GM19372 (cell line): ENCODE measurements at regions not wholly inside any gene's neighbourhood (a gene's known extent, or its start where the extent isn't known, plus 50 kb on each side); places are given as distances from the start of the nearest gene placed in this dataset.
A peak's percentile ranks its signal among the peaks of the same experiment; 100 is the strongest.
"Not testable (repeated sequence)": the region's sequence is repeated elsewhere in the genome, so short reads cannot be mapped to it uniquely, and the experiment has no call there.

Experiments used
- ATAC-seq: cut with Tn5 transposase; IDR thresholded peaks from one replicate; pipeline ENCODE4 v1.9.1; 2021; ENCODE audit warnings: mild to moderate bottlenecking, low read depth, moderate library complexity; ENCODE audit not compliant: unreplicated experiment

DNA sequence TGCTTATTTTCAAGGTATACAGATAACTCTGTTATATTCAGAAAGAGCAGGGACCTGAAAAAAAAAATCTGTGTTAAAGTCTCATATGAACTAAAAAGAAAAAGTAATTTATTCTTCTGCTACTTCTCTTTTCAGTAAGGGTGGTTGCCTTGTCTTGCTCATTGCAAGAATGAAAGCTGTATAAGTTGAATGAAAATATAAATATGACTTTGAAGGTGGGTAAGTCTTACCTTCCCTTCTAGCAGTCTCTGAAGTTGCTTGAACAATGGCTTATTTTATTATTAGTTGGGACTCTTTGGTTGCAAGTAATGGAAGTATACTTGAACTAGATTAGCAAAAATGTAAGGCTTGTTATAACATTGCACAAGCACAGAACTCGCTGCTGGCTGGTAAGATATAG, 1554.9 kb downstream of the SI start:
- ATAC-seq = no peak

DNA sequence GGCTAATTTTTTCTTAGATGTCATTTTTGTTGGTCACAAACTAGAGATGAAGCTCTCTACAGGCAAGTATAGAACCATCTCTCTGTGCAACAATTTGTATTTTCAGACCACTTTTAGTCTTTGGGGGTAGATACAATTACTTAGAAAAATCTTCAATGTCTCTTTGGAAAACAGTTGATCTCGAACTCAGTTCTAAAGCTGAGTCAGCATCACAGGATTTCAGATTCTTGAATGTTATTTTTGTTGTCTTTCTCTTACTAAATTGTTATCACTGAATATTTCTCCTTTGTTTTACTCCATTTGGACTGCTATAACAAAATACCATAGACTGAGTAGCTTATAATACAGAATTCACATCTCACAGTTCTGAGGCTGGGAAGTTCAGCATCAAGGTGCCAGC, 1557.0 kb downstream of the SI start:
- no peak for ATAC-seq

DNA sequence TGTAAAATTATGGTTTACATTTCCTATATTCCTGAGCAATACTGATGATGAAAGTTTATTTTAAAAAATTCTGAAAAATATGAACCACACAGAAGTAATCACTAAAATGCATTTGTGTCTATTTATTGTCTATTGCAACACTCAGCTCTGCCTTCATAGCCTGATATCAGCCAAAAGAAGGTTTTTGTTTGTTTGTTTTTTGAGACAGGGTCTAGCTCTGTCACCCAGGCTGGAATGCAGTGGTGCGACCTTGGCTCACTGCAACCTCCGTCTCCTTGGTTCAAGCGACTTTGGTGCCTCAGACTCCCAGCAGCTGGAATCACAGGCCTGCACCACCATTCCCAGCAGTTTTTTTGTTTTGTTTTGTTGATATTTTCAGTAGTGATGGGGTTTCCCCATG, 1560.2 kb downstream of the SI start:
- no peak for ATAC-seq

DNA sequence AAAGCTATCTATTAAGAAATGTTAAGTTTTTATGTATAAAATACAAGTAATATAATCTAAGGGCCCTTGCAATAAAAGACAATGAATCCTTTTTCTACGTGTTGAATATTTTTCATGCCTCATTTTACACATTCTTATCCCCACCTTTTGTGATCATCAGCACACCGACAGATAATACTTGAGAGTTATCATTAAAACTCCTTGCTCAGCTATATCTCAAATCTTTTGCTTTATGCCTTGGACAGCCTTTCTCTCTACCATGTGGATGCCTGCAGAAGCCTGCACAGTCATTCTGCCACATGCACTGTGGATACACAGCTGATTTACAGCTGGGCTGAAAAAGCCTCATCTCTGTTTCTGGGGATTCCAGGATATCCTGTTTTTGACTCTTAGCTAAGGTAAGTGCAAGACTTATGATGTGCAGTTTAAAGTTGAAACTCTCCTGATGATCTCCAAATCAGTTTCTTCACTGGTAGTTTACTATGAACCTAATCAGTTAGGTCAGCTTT, 1565.1 kb downstream of the SI start:
- no peak for ATAC-seq

DNA sequence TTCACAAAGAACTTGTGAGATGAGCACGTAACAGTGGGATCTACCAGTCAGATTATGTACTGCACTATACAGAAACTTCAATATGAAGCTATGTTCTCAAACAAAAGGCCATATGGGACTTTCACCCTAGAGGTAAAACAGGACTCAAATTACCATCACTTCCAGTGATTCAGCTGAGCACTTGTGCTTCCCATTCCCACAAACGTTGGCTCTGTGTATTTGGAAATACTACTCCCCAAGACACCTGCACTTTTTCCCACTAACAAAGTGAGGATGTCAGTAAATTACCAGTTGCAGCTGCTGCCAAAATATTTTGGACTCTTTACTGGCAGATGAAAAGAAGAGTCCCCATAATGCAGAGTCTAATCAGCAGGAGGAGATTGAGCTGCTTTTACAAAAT, 1570.1 kb downstream of the SI start:
- ATAC-seq = no peak

DNA sequence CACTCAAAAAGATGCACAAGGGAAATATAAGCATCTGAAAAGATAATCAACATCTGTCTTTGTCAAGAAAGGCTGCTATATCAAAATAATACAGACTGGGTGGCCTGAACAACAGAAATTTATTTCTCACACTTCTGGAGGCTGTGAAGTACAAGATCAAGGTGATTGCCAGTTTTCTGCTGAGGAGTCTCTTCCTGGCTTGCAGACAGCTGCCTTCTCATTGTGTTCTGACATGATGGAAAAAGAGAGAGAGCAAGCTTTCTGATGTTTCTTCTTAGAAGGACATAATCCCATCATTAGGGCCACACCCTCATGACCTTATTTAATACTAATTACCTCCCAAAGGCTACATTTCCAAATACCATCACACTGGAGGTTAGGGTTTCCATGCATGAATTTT, 1573.3 kb downstream of the SI start:
- ATAC-seq = no peak

DNA sequence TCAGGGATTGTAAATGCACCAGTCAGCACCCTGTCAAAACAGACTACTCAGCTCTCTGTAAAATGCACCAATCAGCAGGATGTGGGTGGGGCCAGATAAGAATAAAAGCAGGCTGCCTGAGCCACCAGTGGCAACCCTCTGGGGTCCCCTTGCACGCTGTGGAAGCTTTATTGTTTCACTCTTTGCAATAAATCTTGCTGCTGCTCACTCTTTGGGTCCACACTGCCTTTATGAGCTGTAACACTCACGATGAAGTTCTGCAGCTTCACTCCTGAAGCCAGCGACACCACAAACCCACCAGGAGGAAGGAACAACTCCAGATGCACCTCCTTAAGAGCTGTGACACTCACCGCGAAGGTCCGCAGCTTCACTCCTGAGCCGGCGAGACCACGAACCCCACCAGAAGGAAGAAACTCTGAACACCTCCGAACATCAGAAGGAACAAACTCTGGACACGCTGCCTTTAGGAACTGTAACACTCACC, 1578.5 kb downstream of the SI start:
- not testable (repeated sequence) for ATAC-seq

DNA sequence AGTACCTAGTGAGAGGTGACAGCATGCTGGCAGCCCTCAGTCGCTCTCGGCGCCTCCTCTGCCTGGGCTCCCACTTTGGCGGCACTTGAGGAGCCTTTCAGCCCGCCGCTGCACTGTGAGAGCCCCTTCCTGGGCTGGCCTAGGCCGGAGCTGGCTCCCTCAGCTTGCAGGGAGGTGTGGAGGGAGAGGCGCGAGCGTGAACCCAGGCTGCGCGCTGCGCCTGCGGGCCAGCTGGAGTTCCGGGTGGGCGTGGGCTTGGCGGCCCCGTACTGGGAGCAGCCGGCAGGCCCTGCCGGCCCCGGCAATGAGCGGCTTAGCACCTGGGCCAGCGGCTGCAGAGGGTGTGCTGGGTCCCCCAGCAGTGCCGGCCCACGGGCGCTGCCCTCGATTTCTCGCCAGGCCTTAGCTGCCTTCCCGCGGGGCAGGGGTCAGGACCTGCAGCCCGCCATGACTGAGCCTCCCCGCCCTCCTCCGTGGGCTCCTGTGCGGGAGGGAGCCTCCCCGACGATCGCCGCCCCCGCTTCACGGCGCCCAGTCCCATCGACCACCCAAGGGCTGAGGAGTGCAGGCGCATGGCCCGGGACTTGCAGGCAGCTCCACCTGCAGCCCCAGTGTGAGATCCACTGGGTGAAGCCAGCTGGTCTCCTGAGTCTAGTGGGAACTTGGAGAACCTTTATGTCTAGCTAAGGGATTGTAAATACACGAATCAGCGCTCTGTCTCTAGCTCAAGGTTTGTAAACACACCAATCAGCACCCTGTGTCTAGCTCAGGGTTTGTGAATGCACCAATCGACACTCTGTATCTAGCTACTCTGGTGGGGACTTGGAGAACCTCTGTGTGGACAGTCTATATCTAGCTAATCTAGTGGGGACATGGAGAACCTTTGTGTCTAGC, 1579.2 kb downstream of the SI start:
- not testable (repeated sequence) for ATAC-seq

DNA sequence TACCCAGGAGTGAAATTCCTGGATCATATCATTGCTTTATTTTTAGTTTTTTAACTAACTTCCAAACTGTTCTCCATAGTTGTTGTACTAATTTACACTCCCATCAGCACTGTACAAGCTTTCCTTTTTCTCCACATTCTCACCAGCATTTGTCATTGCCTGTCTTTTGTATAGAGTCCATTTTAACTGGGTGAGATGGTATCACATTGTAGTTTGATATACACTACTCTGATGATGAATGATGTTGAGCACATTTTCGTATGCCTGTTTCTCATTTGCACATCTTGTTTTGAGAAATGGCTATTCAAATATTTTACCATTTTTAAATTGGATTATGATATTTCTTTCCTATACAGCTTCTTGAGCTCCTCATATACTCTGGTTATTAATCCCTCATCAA, 1586.6 kb downstream of the SI start:
- ATAC-seq = no peak

DNA sequence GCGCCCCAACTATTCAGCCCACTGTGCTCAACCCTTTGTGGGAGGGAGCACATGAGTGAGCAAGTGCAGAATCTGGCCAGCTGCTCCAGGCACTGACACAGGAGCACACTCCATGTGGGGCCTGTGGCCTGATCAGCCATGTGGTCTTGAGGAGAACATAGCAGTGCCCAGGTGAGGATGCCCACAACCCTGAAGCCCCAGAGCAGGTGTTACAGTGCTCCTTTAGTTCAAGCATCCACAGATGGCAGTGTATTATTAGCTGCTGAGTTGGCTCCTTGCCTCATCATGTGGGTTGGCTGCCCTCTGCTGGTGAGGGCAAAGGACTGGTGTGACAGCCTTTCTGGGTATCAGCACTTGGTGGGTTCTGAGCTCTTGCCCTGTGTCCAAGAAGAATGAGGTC, 1588.2 kb downstream of the SI start:
- ATAC-seq = peak; percentile 57

DNA sequence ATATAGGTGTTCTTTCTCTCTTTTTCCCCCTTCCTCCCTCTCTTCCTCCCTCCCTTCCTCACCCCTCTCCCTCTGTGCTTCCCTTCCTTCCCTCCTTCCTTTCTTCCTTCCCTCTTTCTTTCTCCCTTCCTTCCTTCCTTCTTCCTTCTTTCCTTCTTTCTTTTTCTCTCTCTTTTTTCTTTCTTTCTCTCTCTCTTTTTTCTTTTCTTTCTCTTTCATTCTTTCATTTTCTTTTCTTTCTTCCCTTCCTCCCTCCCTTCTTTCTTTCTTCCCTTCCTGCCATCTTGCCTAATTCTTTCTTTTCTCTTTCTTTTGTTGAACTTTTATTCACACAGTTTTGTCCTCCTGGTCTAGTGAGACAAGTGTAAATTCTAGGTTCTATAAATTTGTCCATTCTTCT, 1595.6 kb downstream of the SI start:
- no peak for ATAC-seq

DNA sequence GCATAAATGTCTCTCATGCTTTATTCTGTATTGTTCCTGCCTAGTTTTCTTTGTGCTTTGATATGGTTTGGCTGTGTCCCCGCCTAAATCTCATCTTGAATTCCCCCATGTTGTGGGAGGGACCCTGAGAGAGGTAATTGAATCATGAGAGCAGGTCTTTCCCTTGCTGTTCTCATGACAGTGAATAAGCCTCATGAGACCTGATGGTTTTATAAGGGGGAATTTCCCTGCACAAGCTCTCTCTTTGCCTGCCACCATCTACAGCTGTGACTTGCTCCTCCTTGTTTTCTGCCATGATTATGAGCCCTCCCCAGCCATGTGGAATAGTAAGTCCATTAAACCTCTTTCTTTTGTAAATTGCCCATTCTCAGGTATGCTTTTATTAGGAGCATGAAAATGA, 1596.6 kb downstream of the SI start:
- ATAC-seq = no peak

DNA sequence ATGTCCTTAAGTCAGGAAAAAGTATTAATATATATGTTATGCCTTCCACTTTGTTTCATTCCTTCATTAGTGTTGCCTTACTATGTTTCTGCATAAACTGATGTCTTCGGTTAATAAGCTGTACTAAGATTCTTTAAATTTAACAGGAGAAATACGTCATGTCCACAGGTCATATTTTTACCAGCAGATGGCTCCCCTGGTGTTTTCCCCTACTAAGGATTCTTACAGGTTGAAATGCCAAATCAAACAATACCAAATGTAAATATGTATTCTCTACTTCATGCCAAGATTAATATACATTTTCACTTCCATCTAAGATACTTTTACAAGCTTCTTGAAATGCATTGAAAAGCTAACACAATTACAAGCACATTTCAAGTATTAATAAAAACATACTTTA, 1602.1 kb downstream of the SI start:
- ATAC-seq = no peak

DNA sequence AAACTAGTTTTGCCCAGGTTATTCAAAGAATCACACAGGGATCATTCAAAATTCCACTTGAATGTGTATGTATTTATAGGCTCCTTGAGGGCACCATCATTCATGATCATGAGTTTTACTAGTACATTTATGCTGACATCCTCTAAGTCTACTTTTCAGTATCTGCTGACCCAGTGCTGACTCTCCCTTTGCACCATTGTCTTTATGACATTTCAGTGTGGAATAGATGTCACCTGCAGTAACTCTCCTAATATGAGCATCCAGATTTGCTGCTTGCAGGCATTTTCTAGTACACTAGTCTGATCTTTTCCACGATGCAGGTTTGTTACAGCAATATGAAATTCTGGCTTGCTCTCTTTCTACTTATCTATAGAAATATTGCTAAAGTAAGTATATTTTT, 1603.5 kb downstream of the SI start:
- ATAC-seq = no peak

DNA sequence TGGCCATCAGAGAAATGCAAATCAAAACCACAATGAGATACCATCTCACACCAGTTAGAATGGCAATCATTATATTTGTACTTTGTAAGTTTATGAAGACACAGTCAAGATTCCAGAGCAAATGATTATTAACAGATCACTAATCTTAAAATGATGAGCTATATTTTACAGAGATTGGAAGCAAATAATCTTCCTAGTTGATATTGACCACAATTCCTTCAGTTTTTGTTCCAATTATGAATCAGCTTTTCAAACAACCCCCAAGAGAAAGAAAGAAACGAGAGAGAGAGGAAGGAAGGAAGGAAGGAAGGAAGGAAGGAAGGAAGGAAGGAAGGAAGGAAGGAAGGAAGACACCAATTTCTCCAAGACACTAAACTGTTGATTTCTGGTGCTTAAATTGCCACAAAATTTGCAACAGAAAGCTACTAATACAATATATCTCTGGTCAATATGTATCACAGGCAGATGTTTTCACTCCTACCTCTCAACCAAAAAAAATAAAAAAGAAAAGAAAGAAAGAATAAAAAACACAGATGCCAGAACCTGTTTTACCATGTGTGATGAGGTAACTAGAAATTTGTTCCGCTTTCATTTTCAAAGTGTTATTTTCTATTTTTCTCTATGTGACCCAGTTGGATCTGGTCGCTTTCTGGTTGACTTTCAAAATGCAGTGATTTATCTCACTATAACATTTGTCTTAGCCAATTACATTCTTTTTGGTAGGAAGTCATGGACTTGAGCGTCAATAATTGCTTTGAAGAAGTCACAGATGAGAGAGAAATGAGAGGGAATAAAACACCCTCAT, 1609.6 kb downstream of the SI start:
- no peak for ATAC-seq

DNA sequence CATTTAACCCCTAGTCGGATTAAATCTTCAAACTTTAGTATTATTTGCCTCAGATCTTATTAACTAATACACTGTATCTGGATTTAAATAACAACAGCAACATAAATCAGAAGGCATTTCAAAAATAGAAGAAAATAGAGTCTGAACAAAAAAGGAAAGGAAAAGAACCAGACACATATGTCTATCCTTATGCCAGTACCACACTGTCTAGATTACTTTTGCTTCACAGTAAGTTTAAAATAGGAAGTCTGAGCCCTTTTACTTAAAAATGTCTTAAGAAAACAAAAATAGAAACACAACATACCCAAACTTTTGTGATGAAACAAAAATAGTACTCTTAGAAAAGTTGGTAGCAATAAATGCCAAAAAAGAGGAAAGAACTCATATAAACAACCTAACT, 1615.8 kb downstream of the SI start:
- no peak for ATAC-seq

DNA sequence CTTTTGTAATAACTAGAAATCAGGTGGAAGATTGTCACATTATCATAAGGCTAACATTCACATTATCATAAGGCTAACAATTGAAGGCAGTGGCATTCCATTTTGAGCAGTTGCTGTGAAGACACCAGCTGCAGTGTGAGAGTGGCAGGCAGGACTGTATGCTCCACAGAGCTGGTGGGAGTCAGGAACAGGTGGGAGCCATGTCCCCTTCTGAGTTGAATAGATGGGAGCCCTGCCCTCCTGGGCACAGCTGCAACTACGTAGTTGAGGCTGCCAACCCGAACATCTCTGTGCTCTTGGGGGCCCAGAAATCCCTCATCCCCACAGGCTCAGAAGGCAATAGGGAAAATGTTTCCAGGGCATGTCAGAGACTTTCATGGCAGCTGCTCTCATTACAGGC, 1627.6 kb downstream of the SI start:
- no peak for ATAC-seq

DNA sequence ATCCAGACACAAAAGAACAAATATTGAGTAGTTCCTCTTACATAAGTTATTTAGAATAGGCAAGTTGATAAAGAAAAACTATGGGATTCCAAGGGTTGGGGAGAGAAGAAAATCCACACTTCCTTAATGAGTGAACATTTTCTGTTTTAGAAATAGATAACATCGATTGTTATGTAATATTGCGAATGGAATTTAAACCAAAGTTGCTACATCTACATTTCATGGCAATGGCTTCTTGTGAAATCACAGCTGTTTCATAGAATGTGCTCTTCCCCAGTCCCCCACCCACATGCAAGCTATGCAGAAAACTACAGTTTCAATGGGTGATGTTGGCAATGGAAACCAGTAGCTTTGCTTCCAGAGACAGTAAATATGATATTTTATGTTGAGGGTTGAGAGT, 1639.5 kb downstream of the SI start:
- ATAC-seq = no peak

DNA sequence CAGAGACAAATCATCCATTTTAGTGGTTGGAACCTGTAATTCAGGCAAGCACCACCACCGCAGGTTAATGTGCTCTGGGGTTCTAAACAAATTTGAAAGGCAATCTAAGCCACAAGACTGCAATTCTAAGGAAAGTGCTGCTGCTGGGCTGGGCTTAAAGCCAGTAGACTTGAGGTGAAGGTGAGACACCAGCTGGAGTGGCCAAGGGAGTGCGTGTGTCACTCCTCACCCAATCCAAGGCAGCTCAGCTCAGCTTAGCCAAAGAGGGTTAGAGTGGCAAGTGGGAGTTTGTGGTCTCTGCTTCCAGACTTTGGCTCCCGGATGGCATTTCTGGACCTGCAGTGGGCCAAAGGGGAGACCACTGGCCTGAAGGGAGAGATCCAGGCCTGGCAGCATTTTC, 1655.6 kb downstream of the SI start:
- ATAC-seq = no peak

DNA sequence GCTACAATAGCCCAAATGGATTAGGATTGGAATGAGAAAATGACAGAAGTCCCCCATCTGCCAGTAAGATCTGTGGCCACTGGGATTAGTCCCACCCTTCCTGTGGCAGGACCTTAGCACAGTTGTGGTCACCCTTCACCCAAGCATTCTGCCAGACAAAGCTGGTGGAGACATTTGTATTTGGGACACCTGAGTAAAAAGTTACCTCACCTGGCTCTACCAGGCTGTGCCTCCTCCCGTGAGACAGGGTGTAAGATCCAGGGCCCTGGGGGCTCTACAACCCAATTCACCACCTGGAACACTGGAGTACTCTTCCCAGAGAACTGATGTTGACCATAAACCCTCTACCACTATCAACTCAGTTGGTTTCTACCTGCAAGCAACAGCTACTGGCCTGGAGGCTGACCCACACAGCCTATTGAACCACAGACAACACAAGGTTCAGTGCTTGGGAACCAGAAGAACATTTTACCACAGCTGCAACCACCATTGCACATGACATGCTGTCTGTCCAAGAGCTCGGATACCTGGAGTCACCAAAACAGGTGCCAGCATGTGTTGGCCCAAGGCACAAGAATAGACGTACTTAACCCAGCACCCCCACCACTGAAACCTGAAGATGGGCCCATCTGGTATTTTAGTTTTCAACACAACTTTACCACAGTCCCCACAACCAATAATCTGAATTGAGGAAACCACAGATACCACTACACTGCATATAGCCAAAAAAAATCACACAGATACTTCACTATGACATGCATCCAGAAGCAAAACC, 1686.7 kb downstream of the SI start:
- no peak for ATAC-seq

DNA sequence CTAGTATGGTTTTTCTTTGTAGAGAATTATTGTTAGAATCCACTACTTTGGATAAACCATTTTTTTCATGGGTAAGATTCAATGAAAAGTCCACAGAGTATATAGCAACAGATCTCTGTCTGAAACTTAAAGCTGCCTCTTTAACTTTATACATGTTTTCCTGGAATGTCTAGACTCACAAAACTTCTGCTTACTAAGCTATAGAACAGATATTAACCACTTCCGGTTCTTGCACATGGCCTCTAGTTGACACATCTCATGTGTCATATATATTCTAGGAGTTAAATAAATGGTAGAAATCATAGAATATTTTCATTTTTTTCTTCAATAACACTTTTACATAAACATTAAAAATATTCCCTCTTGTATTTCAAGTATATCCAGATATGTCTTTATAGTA, 1693.9 kb downstream of the SI start:
- ATAC-seq = no peak
